ENCODE measurements at regions not wholly inside any gene's neighbourhood (a gene's known extent, or its start where the extent isn't known, plus 50 kb on each side); places are given as distances from the start of the nearest gene placed in this dataset.

GRCh38 chr13:31927219-31927653, 104.3 kb upstream of the FRY start:
- no peak for DNase-seq (ENCODE audit: low read depth in 2 of 2)

DNA sequence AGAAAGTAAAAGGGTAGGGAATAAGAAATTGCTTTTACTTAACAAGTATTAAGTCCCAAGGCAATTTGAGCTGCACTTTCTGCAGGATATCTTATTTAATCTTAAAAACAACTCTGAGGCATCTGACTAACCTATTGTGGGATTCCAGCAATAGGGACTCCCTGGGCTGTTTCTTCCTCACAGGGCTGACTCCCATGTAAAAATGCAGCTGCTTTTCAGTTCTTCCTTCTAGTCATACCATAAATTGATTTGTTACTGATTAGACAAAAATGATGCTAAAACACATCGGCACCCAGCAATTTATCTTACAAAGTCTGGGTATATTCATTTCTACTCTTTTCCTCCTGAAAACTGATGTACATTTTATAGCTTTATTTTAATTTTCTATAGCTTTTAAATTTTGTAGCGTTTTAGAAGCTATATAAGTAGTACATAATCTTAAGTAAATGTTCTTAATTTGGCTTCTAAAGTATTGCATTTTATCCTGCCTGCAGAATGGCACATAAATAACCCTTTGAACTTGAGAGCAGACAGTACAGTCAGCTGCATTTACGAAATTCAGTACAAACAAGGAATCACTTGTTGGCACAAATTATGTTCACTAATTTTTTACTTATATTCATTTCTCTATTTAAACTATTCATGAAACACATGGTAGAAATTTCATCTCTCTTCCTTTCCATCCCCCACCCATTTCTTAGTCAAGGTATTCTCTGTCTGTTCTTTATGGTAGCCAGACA, 102.4 kb upstream of the FRY start:
- no peak for DNase-seq (ENCODE audit: low read depth in 2 of 2)

- no peak for DNase-seq (ENCODE audit: low read depth in 2 of 2)
Observed at GRCh38 chr13:31930490-31930889, 101.1 kb upstream of the FRY start.

- DNase-seq (ENCODE audit: low read depth in 2 of 2): no peak
Observed at GRCh38 chr13:31930901-31931522, 100.6 kb upstream of the FRY start.

- DNase-seq (ENCODE audit: low read depth in 2 of 2): no peak
Observed at GRCh38 chr13:31937436-31937835, 94.1 kb upstream of the FRY start.

GRCh38 chr13:31940076-31940475, 91.5 kb upstream of the FRY start:
- DNase-seq (ENCODE audit: low read depth in 2 of 2): no peak

- no peak for DNase-seq (ENCODE audit: low read depth in 2 of 2)
Observed at GRCh38 chr13:31943591-31943990, 88.0 kb upstream of the FRY start.

DNA sequence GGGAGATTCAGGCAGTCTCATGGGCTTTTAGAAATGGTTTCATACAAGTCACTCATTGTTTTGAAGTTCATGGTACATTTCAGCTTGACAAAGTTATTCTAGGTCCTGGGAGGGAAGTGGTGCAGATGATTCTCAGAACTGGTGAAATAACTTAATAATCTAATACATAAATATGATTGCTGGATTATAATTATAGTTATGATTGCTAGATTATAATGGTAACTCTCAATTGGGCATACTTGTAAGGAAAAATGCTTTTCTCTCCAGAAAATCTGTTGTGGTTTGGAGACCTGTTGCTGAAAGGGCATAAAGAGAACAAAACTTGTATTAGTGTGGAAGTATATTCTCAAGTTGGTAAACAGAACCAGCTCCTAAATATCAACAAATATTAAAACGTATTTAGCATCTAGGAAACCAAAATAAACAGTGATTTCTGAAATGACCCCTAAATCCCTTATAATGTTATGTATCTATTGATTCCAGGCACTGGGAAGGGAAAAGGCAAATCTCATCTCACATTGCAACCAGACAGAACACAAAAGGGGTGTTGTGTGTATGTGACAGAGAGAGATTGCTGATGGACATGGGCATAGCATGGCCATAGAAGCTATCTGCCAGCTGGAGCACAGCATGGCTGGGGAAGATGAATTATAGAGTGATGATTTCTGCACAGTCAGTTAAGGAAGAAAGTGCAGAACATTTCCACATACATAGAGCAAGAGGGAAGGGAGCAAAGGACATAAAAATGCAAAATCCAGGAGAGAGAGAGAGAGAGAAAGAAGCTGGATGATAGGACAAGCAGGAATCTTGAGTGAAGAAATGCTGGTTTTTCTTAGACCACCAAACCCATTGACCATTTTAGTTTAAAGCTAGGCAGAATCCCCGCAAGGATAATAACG, 87.1 kb upstream of the FRY start:
- no peak for DNase-seq (ENCODE audit: low read depth in 2 of 2)

DNA sequence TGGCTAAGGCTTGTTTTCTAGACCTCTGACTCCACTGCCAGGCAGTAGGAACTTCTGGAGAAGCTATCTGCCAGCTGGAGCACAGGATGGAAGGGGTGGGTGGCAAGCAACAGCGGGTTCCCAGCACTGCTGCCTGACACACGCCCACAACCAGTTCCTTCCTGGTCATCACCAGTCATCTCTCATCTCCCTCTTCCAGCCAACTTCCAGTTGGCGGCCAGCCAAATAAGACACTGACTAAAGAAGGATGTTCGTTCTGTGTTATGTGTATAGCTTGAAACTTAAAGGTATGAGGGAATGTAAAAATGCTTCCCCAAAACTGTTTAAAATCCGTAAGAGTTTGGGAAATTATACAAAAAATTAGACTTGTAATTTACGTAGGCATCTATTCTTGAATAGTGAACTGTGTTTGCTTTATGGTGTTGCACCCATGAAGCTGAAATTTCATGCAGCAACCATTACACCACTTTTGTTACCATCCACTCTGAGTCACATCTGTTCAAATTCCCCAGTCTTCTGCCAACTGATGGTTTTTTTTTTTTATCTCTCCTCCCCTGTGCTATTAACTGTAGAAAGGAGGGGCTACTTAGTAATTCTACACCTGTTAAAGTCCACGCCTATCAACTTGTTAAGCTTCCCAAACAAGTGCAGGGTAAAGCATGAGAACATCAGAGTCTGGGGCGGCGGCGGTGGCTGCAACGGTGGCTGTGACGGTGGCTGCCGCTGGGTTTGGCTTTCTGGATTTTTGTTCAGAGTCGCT, 86.2 kb upstream of the FRY start:
- DNase-seq (ENCODE audit: low read depth in 2 of 2): no peak

GRCh38 chr13:31946091-31946770, 85.3 kb upstream of the FRY start:
- no peak for DNase-seq (ENCODE audit: low read depth in 2 of 2)

DNA sequence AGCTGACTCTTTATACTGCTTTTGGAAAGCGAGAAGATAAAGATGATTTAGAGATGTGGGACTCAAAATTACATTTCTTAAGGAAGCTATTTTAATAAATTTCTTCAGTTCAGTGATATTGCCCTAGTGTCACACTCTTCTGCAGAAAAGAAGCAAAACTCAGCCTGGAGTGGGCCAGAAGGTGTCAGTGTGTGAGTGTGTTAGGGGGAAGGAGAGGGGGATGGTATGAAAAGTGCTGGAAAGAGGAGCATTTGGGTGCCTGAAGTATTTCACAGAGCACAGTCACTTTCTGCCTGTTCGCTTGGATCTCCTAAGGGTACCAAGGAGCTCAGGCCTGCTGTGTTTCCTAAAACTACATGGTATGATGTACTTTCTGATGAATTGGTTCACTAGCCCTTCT, 84.5 kb upstream of the FRY start:
- DNase-seq (ENCODE audit: low read depth in 2 of 2): no peak

DNA sequence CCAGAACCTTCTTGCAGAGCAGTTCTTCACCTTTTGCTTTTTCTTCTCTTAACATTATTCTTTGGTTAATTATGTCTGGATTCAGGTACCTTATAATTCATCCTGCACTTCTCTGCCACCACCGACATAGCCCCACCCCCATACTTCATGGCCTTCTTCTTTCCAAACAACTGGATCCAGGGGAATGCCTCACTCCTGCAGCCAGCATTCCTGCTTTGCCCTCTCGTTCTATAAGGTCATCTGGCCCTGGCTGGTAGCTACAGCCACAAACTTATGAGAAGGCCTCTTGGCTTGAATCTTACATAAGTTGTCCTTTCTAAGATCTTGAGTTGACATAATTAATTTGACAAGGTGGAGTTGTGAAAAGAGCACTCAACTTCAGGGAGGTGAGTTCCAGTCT, 84.1 kb upstream of the FRY start:
- no peak for DNase-seq (ENCODE audit: low read depth in 2 of 2)

DNA sequence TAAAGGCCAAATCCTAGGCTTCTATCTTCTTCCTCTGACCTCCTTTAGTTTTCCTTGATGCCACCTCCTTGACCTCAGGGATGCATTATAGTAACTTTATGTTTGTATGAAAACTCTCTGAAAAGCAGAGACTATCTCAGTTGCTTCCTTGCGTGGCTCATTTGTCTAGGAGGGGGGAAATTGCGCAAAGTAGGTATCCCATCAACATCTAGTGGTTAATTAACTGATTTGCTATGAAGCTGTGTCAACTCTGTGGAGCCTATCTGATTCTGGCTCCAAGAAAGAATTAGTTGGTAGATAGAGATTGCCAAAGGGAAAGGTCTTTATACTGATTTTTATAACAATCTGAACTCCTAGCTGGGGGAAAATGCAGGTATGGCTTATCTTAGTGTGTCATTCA, 82.1 kb upstream of the FRY start:
- no peak for DNase-seq (ENCODE audit: low read depth in 2 of 2)

- DNase-seq (ENCODE audit: low read depth in 2 of 2): no peak
Observed at GRCh38 chr13:31950111-31950815, 81.3 kb upstream of the FRY start.

GRCh38 chr13:31951215-31951678, 80.3 kb upstream of the FRY start:
- DNase-seq (ENCODE audit: low read depth in 2 of 2): no peak

DNA sequence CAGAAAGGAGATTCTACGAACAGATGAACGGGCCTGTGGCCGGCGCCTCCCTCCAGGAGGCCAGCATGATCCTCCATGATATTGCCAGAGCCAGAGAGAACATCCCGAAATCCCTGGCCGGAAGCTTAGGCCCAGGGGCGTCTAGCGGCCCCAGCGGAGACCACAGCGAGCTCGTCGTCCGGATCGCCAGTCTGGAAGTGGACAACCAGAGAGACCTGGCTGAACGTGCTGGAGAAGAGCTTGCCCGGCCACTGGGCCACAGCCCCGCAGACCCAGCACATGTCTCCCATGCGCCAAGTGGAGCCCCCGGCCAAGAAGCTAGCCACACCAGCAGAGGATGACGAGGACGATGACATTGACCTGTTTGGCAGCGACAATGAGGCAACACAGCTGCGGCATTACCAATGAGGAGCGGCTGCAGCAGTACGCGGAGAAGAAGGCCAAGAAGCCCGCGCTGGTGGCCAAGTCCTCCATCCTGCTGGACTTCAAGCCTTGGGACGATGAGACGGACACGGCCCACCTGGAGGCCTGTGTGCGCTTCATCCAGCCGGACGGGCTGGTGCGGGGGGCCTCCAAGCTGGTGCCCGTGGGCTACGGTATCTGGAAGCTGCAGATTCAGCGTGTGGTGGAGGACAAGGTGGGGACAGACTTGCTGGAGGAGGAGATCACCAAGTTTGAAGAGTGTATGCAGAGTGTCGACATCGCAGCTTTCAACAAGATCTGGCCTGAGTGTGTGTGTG, 78.8 kb upstream of the FRY start:
- no peak for DNase-seq (ENCODE audit: low read depth in 2 of 2)

GRCh38 chr13:31955101-31955500, 76.5 kb upstream of the FRY start:
- DNase-seq (ENCODE audit: low read depth in 2 of 2): no peak

- no peak for DNase-seq (ENCODE audit: low read depth in 2 of 2)
Observed at GRCh38 chr13:31955741-31956140, 75.8 kb upstream of the FRY start.

DNA sequence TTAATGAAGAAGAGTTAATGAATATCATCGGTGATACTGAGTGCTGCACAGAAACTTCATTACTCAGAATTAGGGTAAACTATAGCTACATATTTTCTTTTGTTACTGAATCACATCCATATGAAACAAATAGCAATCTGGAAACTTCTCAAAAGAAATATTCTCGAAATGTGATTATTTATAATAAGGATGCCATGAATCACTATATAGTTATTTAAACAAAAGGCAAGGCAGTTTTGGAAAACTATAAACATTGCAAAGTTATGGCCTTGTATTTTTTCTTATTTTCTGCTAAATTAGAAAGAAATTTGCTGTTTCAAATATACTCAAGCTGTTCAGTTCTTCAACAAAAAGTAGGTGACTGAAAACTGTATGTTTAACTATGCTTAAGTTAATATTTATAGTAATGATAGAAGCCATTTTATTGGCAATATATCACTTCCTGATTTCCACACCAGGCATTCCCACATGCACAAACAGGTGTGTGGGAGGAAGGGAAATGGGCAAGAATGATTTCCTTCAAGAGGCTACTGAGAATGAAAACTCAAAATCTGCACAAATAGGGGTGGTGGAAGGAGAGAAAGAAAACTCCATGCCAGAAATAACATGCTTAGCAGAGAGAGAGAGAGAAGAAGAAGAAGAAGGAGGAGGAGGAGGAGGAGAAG, 74.5 kb upstream of the FRY start:
- DNase-seq (ENCODE audit: low read depth in 2 of 2): no peak
